Activated CD4-positive, alpha-beta T cell treated with anti-CD3 and anti-CD28 coated beads for 36 hours (primary cell): ENCODE measurements at regions not wholly inside any gene's neighbourhood (a gene's known extent, or its start where the extent isn't known, plus 50 kb on each side); places are given as distances from the start of the nearest gene placed in this dataset.

Experiments used
- ATAC-seq: fragments of 200-7000 bp; cut with Tn5 transposase; one replicate; pipeline ENCODE4 v1.10.0; 2021; ENCODE audit warnings: mild to moderate bottlenecking, moderate library complexity
- CTCF ChIA-PET: fragments of 350-600 bp; sonication (Branson Sonifier 250); formaldehyde crosslinking; loops from one replicate; lab custom pipeline; 2021; ENCODE audit warnings: antibody characterized with exemption; lab: Charles Lee
- POLR2A ChIA-PET: fragments of 350-600 bp; sonication (Branson Sonifier 250); formaldehyde crosslinking; loops from one replicate; lab custom pipeline; 2021; ENCODE audit warnings: antibody characterized with exemption, inconsistent platforms; lab: Charles Lee
- DNase-seq: peaks from one replicate; pipeline ENCODE4 v3.0.0-alpha.2; 2020
- H3K27ac Mint-ChIP-seq: one replicate; pipeline ENCODE4 v1.8.0; 2021; ENCODE audit warnings: mixed read lengths
- H3K27me3 Mint-ChIP-seq: one replicate; pipeline ENCODE4 v1.8.0; 2021; ENCODE audit warnings: mixed read lengths
- H3K36me3 Mint-ChIP-seq: one replicate; pipeline ENCODE4 v1.8.0; 2021; ENCODE audit warnings: low read depth, mixed read lengths
- H3K4me1 Mint-ChIP-seq: one replicate; pipeline ENCODE4 v1.8.0; 2021; ENCODE audit warnings: mixed read lengths
- H3K4me3 Mint-ChIP-seq: one replicate; pipeline ENCODE4 v1.8.0; 2021; ENCODE audit warnings: mild to moderate bottlenecking, moderate library complexity, mixed read lengths
- H3K9me3 Mint-ChIP-seq: one replicate; pipeline ENCODE4 v1.8.0; 2021; ENCODE audit warnings: low read depth, mixed read lengths
- intact Hi-C, 2 experiments: fragments of 100-400 bp; cut with DNase I in 1 of 2; cut with micrococcal nuclease in 1 of 2; formaldehyde crosslinking; loops; one replicate each; pipeline versions ENCODE4 v1.14.2 to v1.15.1; 2022 to 2024; cut with DNase I, micrococcal nuclease

DNA sequence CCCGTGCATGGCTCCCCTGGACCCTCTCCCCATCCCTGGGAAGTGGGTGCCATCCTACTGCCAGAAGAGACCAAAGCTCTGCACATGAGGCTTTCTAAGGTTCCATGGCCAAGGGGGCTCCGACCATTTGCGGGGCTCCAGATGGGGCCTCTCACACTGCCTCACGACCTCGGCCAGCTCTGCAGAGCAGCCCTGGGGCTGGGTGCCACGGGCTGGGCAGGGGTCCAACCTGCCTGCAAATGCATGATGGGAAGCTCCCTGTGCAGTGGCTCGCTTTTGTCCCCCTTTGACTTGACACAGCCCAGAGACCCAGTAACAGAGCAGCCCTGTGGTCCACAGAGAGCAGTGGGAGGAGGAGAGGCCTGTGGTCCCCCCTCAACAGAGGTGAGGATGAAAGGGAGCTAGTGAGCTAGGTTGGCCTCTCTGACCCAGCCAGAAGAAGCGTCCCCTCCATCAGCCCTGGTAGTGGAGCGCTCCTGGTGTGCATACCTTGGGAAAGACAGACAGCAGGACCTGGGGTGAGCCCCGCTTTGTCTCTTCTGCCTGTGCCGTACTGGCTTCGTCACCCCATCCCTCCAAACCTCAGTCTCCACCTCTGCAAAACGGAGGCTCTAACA lies 174.1 kb downstream of the DDX1 start:
- Mint-ChIP-seq H3K27ac (no peak overlapping the region), H3K4me3 (no peak overlapping the region), H3K9me3 (no peaks in the 10 kb centered on the region), H3K27me3 (peaks cover 4% of the 10 kb centered on the region), H3K4me1 (no peaks in the 10 kb centered on the region), H3K36me3 (no peaks in the 10 kb centered on the region)
- no peak for DNase-seq
- intact Hi-C loops, result no loop called here
- POLR2A ChIA-PET, result no interaction called here
- CTCF ChIA-PET, result no interaction called here
- no peak for ATAC-seq

DNA sequence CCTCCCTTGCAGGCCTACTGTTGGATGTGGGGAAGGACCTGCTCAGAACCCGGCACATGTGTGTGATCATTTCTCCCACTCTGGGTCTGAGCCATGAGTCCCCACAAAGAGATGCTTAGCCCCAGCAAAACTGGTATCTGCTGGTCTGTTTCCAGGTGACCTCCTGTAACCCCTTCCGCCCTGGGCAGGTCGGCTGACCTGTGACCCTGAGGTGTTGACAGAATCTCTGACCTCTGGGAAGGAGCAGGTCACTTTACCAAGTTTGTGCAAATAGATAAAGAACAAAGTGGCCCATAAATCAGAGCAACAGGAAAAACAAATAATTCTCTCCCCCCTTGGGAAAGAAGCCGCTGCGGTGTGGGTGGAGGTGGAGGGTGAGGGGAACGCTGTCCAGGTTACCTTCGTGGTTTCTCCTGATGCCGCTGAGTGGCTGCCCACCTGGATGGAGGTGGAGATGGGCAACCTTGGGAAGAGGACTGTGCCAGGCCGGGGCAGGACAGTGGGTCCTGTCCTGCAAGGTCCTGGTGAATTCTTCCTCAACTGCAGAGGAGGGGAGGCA lies 174.0 kb upstream of the MYCN start:
- POLR2A ChIA-PET, result no interaction called here

DNA sequence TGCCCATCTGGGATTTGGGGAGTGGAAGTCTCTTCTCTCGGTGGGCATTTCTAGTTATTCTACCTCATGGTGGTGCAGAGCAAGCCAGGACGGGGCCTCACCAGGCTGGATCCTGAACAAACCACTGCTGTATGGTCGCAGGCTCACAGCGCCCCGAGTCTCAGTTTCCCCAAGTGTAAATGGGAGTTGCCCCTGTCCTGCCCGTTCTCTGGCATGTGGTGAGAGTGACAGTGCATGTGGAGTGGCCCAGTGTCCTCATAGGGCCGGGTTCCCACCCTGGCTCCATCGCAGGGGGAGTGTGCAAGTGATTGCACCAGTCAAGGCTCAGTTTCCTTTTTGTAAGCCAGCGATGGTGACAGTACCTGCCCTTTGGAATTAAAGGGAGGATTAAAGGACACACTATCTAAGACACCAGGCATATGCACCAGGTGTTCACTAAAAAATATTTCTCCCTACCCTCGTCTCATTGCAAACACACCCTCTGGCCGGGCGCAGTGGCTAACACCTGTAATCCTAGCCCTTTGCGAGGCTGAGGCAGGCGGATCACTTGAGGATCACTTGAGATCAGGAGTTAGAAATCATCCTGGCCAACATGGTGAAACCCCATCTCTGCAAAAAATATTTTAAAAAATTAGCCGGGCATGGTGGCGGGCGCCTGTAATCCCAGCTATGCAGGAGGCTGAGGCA lies 173.3 kb upstream of the MYCN start:
- Mint-ChIP-seq H3K4me1 (no peaks in the 10 kb centered on the region), H3K36me3 (no peaks in the 10 kb centered on the region), H3K27ac (no peak overlapping the region), H3K27me3 (peaks cover 4% of the 10 kb centered on the region), H3K9me3 (no peaks in the 10 kb centered on the region), H3K4me3 (no peak overlapping the region)
- ChIA-PET POLR2A (no interaction called here), CTCF (no interaction called here)
- ATAC-seq, result no peak
- intact Hi-C loops, result no loop called here
- DNase-seq, result no peak

More for the DNA sequence above, 174.0 kb upstream of the MYCN start:
- Mint-ChIP-seq H3K36me3 (no peaks in the 10 kb centered on the region), H3K4me3 (no peak overlapping the region), H3K4me1 (no peaks in the 10 kb centered on the region), H3K27me3 (peaks cover 4% of the 10 kb centered on the region), H3K27ac (no peak overlapping the region), H3K9me3 (no peaks in the 10 kb centered on the region)
- DNase-seq (no peak), ATAC-seq (no peak)
- CTCF ChIA-PET, result no interaction called here
- intact Hi-C loops, result no loop called here

DNA sequence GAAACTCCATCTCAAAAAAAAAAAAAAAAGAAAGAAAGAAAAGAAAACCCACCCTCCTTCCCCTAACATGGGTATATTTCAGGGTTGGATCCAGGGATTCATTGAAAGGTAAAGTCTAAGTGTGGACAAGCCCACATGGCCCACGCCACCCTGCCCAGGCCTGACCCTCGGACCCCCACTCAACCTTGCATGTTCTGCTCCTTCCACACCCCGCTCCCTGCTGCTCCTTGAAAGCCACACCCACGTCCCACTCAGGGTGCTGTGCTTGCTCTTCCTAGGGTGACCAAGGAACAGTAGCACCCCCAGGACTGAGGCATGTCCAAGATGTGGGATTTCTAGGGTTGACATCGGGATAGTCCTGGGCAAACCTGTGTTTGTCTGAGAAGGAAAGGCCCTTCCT lies 172.7 kb upstream of the MYCN start:
- POLR2A ChIA-PET, result no interaction called here
- H3K36me3 Mint-ChIP-seq, result no peaks in the 10 kb centered on the region
- CTCF ChIA-PET, result no interaction called here
- H3K4me3 Mint-ChIP-seq, result no peak overlapping the region
- DNase-seq, result no peak
- peaks cover 4% of the 10 kb centered on the region for H3K27me3 Mint-ChIP-seq
- ATAC-seq, result no peak
- no peaks in the 10 kb centered on the region for H3K4me1 Mint-ChIP-seq
- H3K27ac Mint-ChIP-seq, result no peak overlapping the region
- no peaks in the 10 kb centered on the region for H3K9me3 Mint-ChIP-seq
- intact Hi-C loops, result no loop called here

DNA sequence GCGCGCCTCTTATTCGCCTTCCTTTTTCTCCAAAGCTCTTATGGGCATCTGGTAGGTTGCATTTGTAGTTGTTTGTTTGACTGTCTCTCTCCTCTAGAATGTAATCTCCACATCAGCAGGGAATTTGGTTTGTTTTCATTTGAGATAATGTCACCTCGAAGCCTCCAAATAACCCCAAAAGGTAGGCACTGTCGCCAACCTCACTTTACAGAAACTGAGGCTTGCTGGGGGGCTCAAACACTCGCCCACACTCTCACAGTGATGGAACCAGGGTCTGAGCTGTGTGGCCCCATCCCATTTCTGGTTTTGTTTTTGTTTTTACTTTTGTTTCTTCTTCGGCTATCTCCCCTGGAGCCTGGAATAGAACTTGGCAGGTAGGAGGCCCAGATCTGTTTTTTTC lies 172.2 kb upstream of the MYCN start:
- POLR2A ChIA-PET, result no interaction called here
- H3K27ac Mint-ChIP-seq, result no peak overlapping the region

DNA sequence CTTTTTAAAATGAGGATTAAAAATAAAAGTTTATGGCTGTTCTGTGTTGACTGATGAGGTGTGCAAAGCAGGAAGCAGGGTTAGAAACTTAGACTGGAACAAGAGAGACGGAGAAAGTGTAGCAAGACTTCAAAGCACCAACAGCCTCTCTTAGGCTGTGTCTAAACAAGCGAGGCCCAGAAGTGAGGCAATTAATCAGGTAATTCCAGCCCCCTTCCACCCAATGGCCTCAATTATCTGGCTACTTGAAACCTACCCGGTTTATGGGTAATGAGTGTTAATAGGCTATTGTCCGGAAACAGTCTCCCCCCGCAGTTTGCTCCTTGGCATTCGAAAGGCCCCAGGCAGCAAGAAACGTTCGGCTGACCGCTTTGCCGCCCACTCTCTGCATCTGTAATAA lies 171.7 kb upstream of the MYCN start:
- ATAC-seq (no peak), DNase-seq (no peak)
- Mint-ChIP-seq H3K27ac (no peak overlapping the region), H3K27me3 (peaks cover 4% of the 10 kb centered on the region), H3K36me3 (no peaks in the 10 kb centered on the region), H3K9me3 (no peaks in the 10 kb centered on the region), H3K4me3 (no peak overlapping the region), H3K4me1 (no peaks in the 10 kb centered on the region)
- POLR2A ChIA-PET, result no interaction called here
- CTCF ChIA-PET, result no interaction called here
- intact Hi-C loops, result no loop called here

More for the DNA sequence above, 172.2 kb upstream of the MYCN start:
- H3K27me3 Mint-ChIP-seq, result peaks cover 4% of the 10 kb centered on the region
- H3K4me1 Mint-ChIP-seq, result no peaks in the 10 kb centered on the region
- no peak overlapping the region for H3K4me3 Mint-ChIP-seq
- no peaks in the 10 kb centered on the region for H3K9me3 Mint-ChIP-seq
- DNase-seq (no peak), ATAC-seq (no peak)
- no peaks in the 10 kb centered on the region for H3K36me3 Mint-ChIP-seq
- intact Hi-C loops, result no loop called here
- CTCF ChIA-PET, result no interaction called here

DNA sequence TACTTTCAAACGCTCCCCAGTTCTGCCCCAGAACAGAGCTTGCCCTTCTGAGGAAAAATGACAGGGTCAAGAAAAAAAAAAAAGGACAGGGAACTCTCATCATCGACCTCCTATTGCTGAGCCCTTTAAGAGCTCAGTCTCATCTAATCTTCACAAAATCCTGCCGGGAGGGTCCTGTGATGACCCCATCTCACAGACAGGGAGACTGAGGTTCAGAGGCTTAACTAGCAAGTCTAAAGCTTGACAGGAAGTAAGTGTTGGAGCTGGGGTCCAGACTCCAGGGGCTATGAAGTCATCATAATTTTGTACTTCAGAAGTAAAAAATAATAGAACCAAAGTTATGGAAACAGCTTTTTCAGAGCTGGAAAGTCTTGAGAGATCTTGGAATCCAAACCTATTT lies 171.1 kb upstream of the MYCN start:
- peaks cover 4% of the 10 kb centered on the region for H3K27me3 Mint-ChIP-seq
- no peaks in the 10 kb centered on the region for H3K36me3 Mint-ChIP-seq
- intact Hi-C loops, result no loop called here
- no peaks in the 10 kb centered on the region for H3K4me1 Mint-ChIP-seq
- POLR2A ChIA-PET, result no interaction called here
- H3K9me3 Mint-ChIP-seq, result no peaks in the 10 kb centered on the region
- no peak for ATAC-seq
- no peak overlapping the region for H3K4me3 Mint-ChIP-seq
- DNase-seq, result no peak
- no peak overlapping the region for H3K27ac Mint-ChIP-seq
- CTCF ChIA-PET, result no interaction called here

DNA sequence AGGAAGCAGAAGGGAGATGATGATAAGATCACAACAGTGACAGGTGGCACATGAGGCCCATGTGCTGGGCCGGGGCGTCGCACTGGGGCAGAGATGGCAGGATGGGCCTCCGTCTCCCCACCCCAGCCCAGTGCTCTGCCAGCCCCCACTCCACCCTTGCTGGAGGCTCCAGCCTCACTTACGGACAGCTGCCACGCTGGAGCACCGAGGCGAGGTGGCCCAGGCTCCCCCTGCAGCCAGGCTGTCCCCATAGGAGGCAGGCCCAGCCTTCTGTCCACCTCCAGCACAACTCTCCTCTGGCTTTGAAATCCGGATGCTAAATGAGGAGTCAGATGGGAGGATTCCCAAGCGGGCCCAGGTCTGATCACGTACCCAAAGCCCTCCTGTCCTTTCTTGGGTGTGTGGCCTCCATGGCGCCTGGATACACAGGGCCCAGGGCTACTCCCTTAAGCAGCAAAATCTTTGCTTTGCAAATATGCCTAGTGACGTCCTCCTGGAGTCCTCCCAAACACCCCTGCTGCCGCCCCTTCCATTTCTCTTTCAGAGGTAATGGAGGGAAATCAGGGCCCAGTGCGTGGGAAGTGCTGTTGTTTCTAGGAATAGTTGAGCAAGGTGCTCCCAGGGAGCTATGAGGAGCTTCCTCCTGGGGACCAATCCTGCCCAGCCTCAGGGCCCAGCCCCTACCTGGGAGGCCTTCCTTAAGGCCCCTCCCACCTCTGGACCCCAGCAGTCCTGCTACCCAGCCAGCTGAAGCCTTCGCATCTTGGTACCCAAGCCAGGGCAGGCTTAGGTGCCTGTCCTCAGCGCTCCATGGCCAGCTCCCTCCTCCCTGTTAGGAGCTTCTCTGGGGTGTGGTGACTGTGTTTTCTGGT lies 170.4 kb upstream of the MYCN start:
- no peak overlapping the region for H3K4me3 Mint-ChIP-seq
- H3K36me3 Mint-ChIP-seq, result no peaks in the 10 kb centered on the region
- H3K27me3 Mint-ChIP-seq, result peaks cover 4% of the 10 kb centered on the region
- ChIA-PET CTCF (no interaction called here), POLR2A (no interaction called here)
- DNase-seq, result no peak
- no peaks in the 10 kb centered on the region for H3K9me3 Mint-ChIP-seq
- intact Hi-C loops, result no loop called here
- no peak overlapping the region for H3K27ac Mint-ChIP-seq
- no peak for ATAC-seq
- H3K4me1 Mint-ChIP-seq, result no peaks in the 10 kb centered on the region

DNA sequence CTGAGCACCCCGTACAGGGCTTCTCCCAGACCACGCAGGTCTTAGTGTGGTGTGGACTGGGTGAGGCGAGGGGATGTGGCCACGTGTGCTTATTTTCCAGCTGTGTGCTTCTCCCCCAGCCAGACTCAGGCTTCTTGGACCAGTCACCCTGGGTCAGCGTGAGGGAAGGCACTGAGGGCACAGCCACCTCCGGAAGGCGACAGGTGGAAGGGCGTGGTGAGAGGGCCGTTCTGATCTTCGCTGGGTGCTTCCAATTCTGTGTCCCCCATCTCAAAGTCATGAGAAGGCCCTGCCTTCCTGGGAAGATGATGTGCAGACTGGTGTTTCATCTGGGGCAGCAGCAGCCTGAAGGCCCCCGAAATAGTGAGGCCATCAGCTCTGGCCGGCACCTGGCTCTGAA lies 169.7 kb upstream of the MYCN start:
- ATAC-seq, result no peak
- no peak overlapping the region for H3K27ac Mint-ChIP-seq
- no peak for DNase-seq
- intact Hi-C loops, result no loop called here
- H3K27me3 Mint-ChIP-seq, result peaks cover 7% of the 10 kb centered on the region
- no peaks in the 10 kb centered on the region for H3K36me3 Mint-ChIP-seq
- ChIA-PET CTCF (no interaction called here), POLR2A (no interaction called here)
- H3K9me3 Mint-ChIP-seq, result no peaks in the 10 kb centered on the region
- H3K4me1 Mint-ChIP-seq, result no peaks in the 10 kb centered on the region
- no peak overlapping the region for H3K4me3 Mint-ChIP-seq

DNA sequence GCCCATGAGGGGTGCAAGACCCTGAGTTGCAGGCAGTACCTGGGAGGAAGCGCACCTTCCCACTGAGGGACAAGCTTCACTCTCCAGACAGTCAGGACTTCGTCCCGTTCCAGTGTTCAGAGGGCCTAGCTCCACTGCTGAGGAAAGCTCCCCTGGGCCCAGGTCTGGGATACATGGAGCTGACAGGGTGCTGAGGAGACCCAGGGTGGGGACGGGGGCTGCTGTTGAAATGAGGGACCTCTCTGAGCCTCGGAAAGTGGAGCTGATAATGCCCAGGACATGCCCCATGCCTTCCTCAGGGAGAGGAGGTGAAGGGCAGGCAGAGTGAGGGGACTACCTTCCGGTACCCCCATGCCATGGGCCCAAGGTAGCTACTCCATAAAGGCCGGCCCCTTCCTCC lies 169.2 kb upstream of the MYCN start:
- Mint-ChIP-seq H3K4me3 (no peak overlapping the region), H3K27ac (no peak overlapping the region), H3K27me3 (peaks cover 7% of the 10 kb centered on the region), H3K36me3 (no peaks in the 10 kb centered on the region), H3K4me1 (no peaks in the 10 kb centered on the region), H3K9me3 (no peaks in the 10 kb centered on the region)
- ChIA-PET CTCF (no interaction called here), POLR2A (no interaction called here)
- intact Hi-C loops, result no loop called here
- no peak for ATAC-seq
- no peak for DNase-seq

DNA sequence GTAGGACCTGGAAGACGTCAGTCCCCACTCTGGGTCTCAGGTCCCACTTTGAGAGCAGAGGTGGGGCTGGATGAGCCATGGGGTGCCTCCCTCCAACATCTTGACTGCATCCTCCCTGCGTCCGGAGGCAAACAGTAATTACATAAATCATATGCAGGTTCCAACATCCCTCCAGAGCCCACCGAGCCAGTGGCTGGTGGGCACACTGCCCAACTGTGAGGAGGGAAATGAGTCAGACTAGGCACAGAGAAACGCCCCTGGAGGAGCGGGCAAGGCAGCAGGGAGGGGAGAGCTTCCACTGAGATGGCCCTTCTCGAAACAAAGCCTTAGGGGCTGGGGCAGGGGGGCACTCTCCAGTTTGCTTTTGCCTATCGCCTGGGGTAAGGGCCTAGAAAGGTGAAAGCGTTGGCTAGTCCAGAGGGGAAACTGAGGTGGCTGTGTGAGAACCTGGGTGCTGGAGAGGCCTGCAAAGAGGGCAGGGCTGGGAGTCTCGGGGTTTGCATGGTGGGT lies 168.2 kb upstream of the MYCN start:
- Mint-ChIP-seq H3K36me3 (no peaks in the 10 kb centered on the region), H3K27me3 (peaks cover 9% of the 10 kb centered on the region), H3K27ac (no peak overlapping the region), H3K4me1 (no peaks in the 10 kb centered on the region), H3K4me3 (no peak overlapping the region), H3K9me3 (no peaks in the 10 kb centered on the region)
- no peak for ATAC-seq
- intact Hi-C loops, result no loop called here
- ChIA-PET POLR2A (no interaction called here), CTCF (interaction anchor here (0.6 kb wide), 1 partner anchor 48 kb away, joined by 3 read pairs; no protein-coding TSS in a partner anchor)
- no peak for DNase-seq
